HL-60 (cell line): ENCODE measurements at regions not wholly inside any gene's neighbourhood (a gene's known extent, or its start where the extent isn't known, plus 50 kb on each side); places are given as distances from the start of the nearest gene placed in this dataset.

Experiments used
- CTCF ChIP-seq: IDR thresholded peaks from one replicate; pipeline ENCODE4 v1.5.1; 2011; ENCODE audit warnings: low read length, control low read depth, inconsistent platforms; ENCODE audit not compliant: insufficient read depth
- GABPA ChIP-seq: IDR thresholded peaks from 2 replicates; pipeline ENCODE4 v1.6.1; 2012; ENCODE audit warnings: low read depth

DNA sequence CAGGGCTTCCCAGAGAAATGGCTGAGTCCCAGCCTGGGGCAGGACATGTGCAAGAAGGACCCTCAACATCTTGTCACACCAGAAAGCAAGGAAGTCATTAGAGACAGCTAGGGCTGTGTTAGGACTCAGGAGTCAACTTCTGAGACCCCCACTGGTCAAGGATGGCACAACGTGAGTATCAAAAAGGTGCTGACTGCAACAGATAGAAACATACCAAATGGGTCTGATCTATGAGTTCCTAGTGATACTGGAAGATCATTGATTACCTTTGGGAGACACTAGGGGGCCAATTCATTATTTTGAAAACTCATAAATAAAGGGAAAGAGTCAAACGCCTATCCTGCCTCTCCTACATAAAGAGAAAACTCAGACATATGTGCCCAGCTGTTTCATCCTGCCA, 73.5 kb upstream of the GJB6 start:
- TF ChIP-seq CTCF (no peak), GABPA (no peak)
